A549 (cell line): ENCODE measurements at regions not wholly inside any gene's neighbourhood (a gene's known extent, or its start where the extent isn't known, plus 50 kb on each side); places are given as distances from the start of the nearest gene placed in this dataset.

Source experiments
- ATAC-seq, 2 experiments: fragments of 200-7000 bp in 1 of 2; fragments of >200 bp in 1 of 2; cut with Nextera tagmentation in 1 of 2; cut with Tn5 transposase in 1 of 2; 3 replicates each; pipeline versions ENCODE4 v1.8.0 to v1.9.1; 2018 to 2020; ENCODE audit warnings: mild to moderate bottlenecking in 1 of 2, moderate library complexity in 1 of 2
- CTCF ChIA-PET: fragments of 300-600 bp; sonication (Branson Sonifier 250); formaldehyde crosslinking; extraction: SDS; loops from one replicate; lab custom pipeline; 2021; ENCODE audit warnings: antibody characterized with exemption, inconsistent platforms; lab: Yijun Ruan, JAX
- POLR2A ChIA-PET: fragments of 350-600 bp; formaldehyde crosslinking; extraction: SDS; loops from one replicate; lab custom pipeline; 2021; ENCODE audit warnings: antibody characterized with exemption, inconsistent platforms; lab: Yijun Ruan, JAX
- DNase-seq, 2 experiments: peaks; one replicate each; pipeline versions ENCODE4 v3.0.0 to v3.0.0-alpha.2; 2011 to 2016; ENCODE audit warnings: low read depth in 1 of 2, low spot score in 1 of 2
- FAIRE-seq: peaks from 2 replicates; lab custom pipeline; 2011; peaks lifted over from hg19 to GRCh38; lab: Jason Lieb, UNC
- H3K27ac ChIP-seq, 2 experiments: fragments of >200 bp; sonication (Bioruptor Twin); formaldehyde crosslinking; 3 replicates each; pipeline ENCODE4 v1.5.1; 2016 to 2017
- H3K4me1 ChIP-seq: fragments of >200 bp; sonication (Bioruptor Twin); formaldehyde crosslinking; 3 replicates; pipeline ENCODE4 v1.6.1; 2016
- H3K4me2 ChIP-seq: fragments of >200 bp; sonication (Bioruptor Twin); formaldehyde crosslinking; 3 replicates; pipeline ENCODE4 v1.6.1; 2016
- H3K4me3 ChIP-seq: fragments of >200 bp; sonication (Bioruptor Twin); formaldehyde crosslinking; 3 replicates; pipeline ENCODE4 v1.5.1; 2016
- H3K9me3 ChIP-seq: fragments of >200 bp; sonication (Bioruptor Twin); formaldehyde crosslinking; 3 replicates; pipeline ENCODE4 v1.6.1; 2016
- BHLHE40 ChIP-seq: IDR thresholded peaks from 2 replicates; pipeline ENCODE4 v1.6.1; 2012; ENCODE audit warnings: low read depth, low read length, inconsistent platforms
- CBX8 ChIP-seq: fragments of 200-600 bp; sonication (generic); IDR thresholded peaks from 2 replicates; pipeline ENCODE4 v1.6.1; 2016
- CEBPB ChIP-seq, 2 experiments: fragments of >200 bp in 1 of 2; sonication (Bioruptor Twin) in 1 of 2; formaldehyde crosslinking in 1 of 2; IDR thresholded peaks; 2 replicates each; pipeline ENCODE4 v1.6.1; 2012 to 2016
- CHD2 ChIP-seq: fragments of 150-350 bp; IDR thresholded peaks from 2 replicates; pipeline ENCODE4 v1.6.1; 2014; ENCODE audit warnings: low read length; ENCODE audit not compliant: partially characterized antibody
- CHD4 ChIP-seq: fragments of 200-600 bp; sonication (generic); IDR thresholded peaks from 2 replicates; pipeline ENCODE4 v1.6.1; 2016; ENCODE audit warnings: antibody characterized with exemption, mild to moderate bottlenecking, borderline replicate concordance
- EHF ChIP-seq: fragments of 250-450 bp; sonication (Bioruptor Pico); IDR thresholded peaks from 2 replicates; pipeline ENCODE4 v1.5.0; 2020; ENCODE audit warnings: mild to moderate bottlenecking
- FOSB ChIP-seq: fragments of 250-450 bp; sonication (Bioruptor Pico); IDR thresholded peaks from 2 replicates; pipeline ENCODE4 v1.5.0; 2020; ENCODE audit warnings: mild to moderate bottlenecking, moderate library complexity
- FOSL2 ChIP-seq, 2 experiments: fragments of 450-650 bp in 1 of 2; fragments of >200 bp in 1 of 2; sonication (Bioruptor Twin) in 1 of 2; formaldehyde crosslinking; IDR thresholded peaks; 2 replicates each; pipeline versions ENCODE4 v1.5.0 to v1.6.1; 2016 to 2020; ENCODE audit warnings: mild to moderate bottlenecking in 1 of 2, moderate library complexity in 1 of 2
- GATA3 ChIP-seq: IDR thresholded peaks from 2 replicates; pipeline ENCODE4 v1.6.1; 2012; ENCODE audit warnings: borderline replicate concordance
- HDAC2 ChIP-seq: fragments of 200-600 bp; sonication (generic); IDR thresholded peaks from 2 replicates; pipeline ENCODE4 v1.6.1; 2016
- HEYL ChIP-seq: fragments of 250-450 bp; sonication (Bioruptor Pico); IDR thresholded peaks from 2 replicates; pipeline ENCODE4 v1.8.0; 2021; ENCODE audit warnings: mild to moderate bottlenecking, moderate library complexity
- HOXB13 ChIP-seq: fragments of 250-450 bp; sonication (Bioruptor Pico); IDR thresholded peaks from 2 replicates; pipeline ENCODE4 v1.5.0; 2020; ENCODE audit warnings: low read depth, mild to moderate bottlenecking, moderate library complexity
- HOXB5 ChIP-seq: fragments of 250-450 bp; sonication (Bioruptor Pico); IDR thresholded peaks from 2 replicates; pipeline ENCODE4 v1.5.0; 2020; ENCODE audit warnings: mild to moderate bottlenecking, moderate library complexity
- JUN ChIP-seq, 2 experiments: fragments of >200 bp; sonication (Bioruptor Twin); formaldehyde crosslinking; IDR thresholded peaks; 2 replicates in 1 of 2; 3 replicates in 1 of 2; pipeline ENCODE4 v1.6.1; 2016 to 2017
- JUNB ChIP-seq: fragments of >200 bp; sonication (Bioruptor Twin); formaldehyde crosslinking; IDR thresholded peaks from 2 replicates; pipeline ENCODE4 v1.6.1; 2016
- KDM1A ChIP-seq: fragments of 200-600 bp; sonication (generic); IDR thresholded peaks from 2 replicates; pipeline ENCODE4 v1.6.1; 2016; ENCODE audit warnings: low read depth, mild to moderate bottlenecking
- KDM5A ChIP-seq: fragments of 200-600 bp; sonication (generic); IDR thresholded peaks from 2 replicates; pipeline ENCODE4 v1.6.1; 2016; ENCODE audit warnings: antibody characterized with exemption, mild to moderate bottlenecking
- NPAS2 ChIP-seq: fragments of 250-450 bp; sonication (Bioruptor Pico); IDR thresholded peaks from 2 replicates; pipeline ENCODE4 v1.8.0; 2022; ENCODE audit warnings: mild to moderate bottlenecking, moderate library complexity, borderline replicate concordance
- PBX3 ChIP-seq: IDR thresholded peaks from 2 replicates; pipeline ENCODE4 v1.6.1; 2012
- POLR2A ChIP-seq: IDR thresholded peaks from 2 replicates; pipeline ENCODE4 v1.6.1; 2012; ENCODE audit warnings: mild to moderate bottlenecking, low read length
- POLR2AphosphoS2 ChIP-seq: conservative IDR thresholded peaks from 2 replicates; pipeline ENCODE4 v1.6.1; 2012; ENCODE audit warnings: low read length, improper control_type of control experiment, inconsistent platforms
- RARB ChIP-seq: fragments of 250-450 bp; sonication (Bioruptor Pico); IDR thresholded peaks from 2 replicates; pipeline ENCODE4 v1.8.0; 2021; ENCODE audit warnings: mild to moderate bottlenecking, moderate library complexity
- RCOR1 ChIP-seq: fragments of 150-350 bp; IDR thresholded peaks from 2 replicates; pipeline ENCODE4 v1.6.1; 2014; ENCODE audit warnings: antibody characterized with exemption, low read length, low read depth
- SMC3 ChIP-seq: fragments of >200 bp; sonication (Bioruptor Twin); formaldehyde crosslinking; IDR thresholded peaks from 3 replicates; pipeline ENCODE4 v1.6.1; 2018; ENCODE audit warnings: inconsistent platforms
- SREBF2 ChIP-seq: fragments of 450-650 bp; IDR thresholded peaks from 2 replicates; pipeline ENCODE4 v1.6.1; 2014; ENCODE audit warnings: mild to moderate bottlenecking, moderate library complexity
- TP53 ChIP-seq: fragments of 250-450 bp; sonication (Bioruptor Pico); IDR thresholded peaks from 2 replicates; pipeline ENCODE4 v1.5.0; 2021; ENCODE audit warnings: mild to moderate bottlenecking, moderate library complexity
- WGBS: methylation state at CpG from one replicate; pipeline ENCODE4 v1.1.6; 2017; ENCODE audit errors: missing lambda C conversion rate; 5-methylcytosine and 5-hydroxymethylcytosine counted together
- TF ChIP-seq, protein P1 (sequence below): fragments of >200 bp; sonication (Bioruptor Twin); formaldehyde crosslinking; IDR thresholded peaks from 3 replicates; pipeline ENCODE4 v1.6.1; 2016
- TF ChIP-seq, protein P2 (sequence below): fragments of 450-650 bp; IDR thresholded peaks from 2 replicates; pipeline ENCODE4 v1.6.1; 2014; ENCODE audit warnings: antibody characterized with exemption

- Histone ChIP-seq H3K4me1 (no peaks in the 10 kb centered on the region), H3K4me2 (no peak overlapping the region), H3K27ac (no peak overlapping the region), H3K4me3 (no peak overlapping the region)
- no peak for ATAC-seq
- no peak for FAIRE-seq
- DNase-seq: no peak
- POLR2A ChIA-PET: no interaction called here
- no peak for TF ChIP-seq JUN (IDR thresholded peaks at IDR 0.05)
- no peak for TF ChIP-seq SMC3
- TF ChIP-seq KDM1A: no peak
- TF ChIP-seq, protein P1, sequence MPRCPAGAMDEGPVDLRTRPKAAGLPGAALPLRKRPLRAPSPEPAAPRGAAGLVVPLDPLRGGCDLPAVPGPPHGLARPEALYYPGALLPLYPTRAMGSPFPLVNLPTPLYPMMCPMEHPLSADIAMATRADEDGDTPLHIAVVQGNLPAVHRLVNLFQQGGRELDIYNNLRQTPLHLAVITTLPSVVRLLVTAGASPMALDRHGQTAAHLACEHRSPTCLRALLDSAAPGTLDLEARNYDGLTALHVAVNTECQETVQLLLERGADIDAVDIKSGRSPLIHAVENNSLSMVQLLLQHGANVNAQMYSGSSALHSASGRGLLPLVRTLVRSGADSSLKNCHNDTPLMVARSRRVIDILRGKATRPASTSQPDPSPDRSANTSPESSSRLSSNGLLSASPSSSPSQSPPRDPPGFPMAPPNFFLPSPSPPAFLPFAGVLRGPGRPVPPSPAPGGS: no peak
- TF ChIP-seq CBX8: no peak
- no peak for TF ChIP-seq FOSL2 (IDR thresholded peaks at IDR 0.05)
- no peak for TF ChIP-seq FOSL2 (CRISPR knock-in tag; IDR thresholded peaks at IDR 0.05)
- TF ChIP-seq, all 56 proteins: peak for 0
- H3K9me3 ChIP-seq: peaks cover 10% of the 10 kb centered on the region; the same call in 1 of the 3 replicates
- CTCF ChIA-PET: no interaction called here
- WGBS: 59% methylated on average over 7 of the region's 7 CpGs
Measured at GRCh38 chr7:417973-418601, 101.6 kb downstream of the PDGFA start.

DNA sequence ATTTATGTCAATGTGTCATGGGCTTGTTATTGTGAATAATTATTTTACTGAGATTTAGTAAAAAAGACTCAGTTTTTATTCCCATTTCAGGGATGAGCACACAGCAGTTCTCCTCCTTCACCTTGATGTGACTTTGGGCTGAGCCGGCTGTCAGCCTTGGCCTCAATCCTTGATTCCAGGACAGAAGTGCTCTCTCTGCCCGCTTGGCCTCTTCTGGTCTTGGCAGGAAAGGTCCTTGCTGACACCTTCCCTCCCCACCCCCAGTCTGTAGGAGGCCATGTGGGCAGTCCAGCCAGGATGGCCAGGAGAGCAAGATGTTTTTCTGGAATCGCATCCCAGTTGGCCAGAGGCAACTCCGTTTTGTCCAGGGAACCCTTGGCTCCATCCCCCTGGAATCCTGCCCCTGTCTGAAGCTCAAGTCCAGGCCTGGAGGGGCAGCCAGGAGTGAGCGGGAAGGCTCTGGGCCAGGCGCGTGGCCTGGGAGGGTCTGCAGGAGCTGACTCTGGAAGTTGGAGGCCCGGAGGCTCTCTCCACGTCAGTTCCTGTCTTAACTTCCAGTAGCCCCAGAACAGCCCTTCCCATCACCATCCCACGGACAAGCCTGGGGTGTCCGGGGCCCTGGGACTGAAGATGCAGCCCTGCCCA lies 100.9 kb downstream of the PDGFA start:
- 64% methylated on average over 9 of the region's 11 CpGs for WGBS
- TF ChIP-seq, protein P2, sequence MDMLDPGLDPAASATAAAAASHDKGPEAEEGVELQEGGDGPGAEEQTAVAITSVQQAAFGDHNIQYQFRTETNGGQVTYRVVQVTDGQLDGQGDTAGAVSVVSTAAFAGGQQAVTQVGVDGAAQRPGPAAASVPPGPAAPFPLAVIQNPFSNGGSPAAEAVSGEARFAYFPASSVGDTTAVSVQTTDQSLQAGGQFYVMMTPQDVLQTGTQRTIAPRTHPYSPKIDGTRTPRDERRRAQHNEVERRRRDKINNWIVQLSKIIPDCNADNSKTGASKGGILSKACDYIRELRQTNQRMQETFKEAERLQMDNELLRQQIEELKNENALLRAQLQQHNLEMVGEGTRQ: no peak
- TF ChIP-seq HOXB13 (CRISPR knock-in tag) (no peak), KDM1A (no peak), HOXB5 (CRISPR knock-in tag) (no peak), KDM5A (no peak), NPAS2 (CRISPR knock-in tag) (no peak), POLR2A (no peak), FOSB (CRISPR knock-in tag) (no peak), EHF (CRISPR knock-in tag) (no peak), HDAC2 (no peak), JUNB (no peak), CEBPB (IDR thresholded peaks at IDR 0.05) (no peak), PBX3 (no peak), RARB (no peak)
- no peak for ATAC-seq
- POLR2A ChIA-PET: no interaction called here
- DNase-seq: no peak
- Histone ChIP-seq H3K4me3 (no peak overlapping the region), H3K4me2 (no peak overlapping the region), H3K4me1 (no peaks in the 10 kb centered on the region), H3K9me3 (peaks cover 10% of the 10 kb centered on the region; the same call in 1 of the 3 replicates), H3K27ac (no peak overlapping the region)
- CTCF ChIA-PET: no interaction called here
- FAIRE-seq: no peak

DNA sequence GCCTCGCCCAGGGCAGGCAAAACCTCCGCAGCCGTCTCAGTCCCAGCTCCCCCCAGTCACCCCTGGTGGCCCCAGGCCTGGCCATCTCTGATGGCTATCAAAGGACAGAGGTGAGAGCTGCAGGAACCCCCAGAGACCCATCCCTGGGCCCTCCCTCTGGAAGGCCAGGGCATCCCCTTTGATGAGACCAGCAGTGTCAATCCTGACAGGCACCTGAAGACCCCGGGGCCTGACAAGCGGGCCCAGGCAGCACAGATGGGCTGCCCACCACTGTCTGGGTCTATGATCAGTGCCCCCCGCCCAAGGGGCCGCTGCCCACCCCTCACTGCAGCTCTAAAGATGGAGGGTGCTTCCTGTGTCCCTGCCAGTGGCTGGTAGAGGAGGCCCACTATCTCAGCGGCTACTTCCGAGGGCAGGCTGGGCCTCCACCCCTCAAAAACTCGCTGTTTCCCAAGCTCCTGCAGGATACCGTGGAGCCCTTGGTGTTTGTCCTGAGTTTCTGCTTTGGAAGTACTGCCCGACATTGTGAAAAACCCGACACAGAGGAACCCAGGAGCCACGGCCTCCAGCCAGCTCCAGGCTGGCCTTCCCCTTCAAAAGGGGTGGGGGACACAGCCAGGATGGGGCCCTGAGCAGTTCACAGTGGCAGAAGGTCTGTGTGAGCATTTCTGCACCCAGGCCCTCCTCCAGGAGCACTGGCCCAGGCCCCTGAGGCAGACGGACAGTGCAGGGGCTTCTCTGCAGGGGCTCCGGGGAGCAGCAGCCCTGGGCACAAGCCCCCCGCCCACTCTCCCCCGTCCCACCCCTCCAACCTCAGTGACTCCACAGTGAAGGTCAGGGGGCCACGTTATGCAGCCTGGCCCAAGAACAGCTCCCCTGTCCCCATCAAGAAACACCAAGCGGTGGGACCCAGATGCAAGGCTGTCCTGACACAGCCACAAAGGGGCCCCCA lies 99.2 kb downstream of the PDGFA start:
- H3K4me2 ChIP-seq: no peak overlapping the region
- no peaks in the 10 kb centered on the region for H3K4me1 ChIP-seq
- no peak overlapping the region for H3K27ac ChIP-seq
- H3K4me3 ChIP-seq: no peak overlapping the region
- no peak for DNase-seq
- ChIA-PET POLR2A (no interaction called here), CTCF (interaction anchor here (1.0 kb wide), 1 partner anchor 49 kb away, joined by 3 read pairs; no protein-coding TSS in a partner anchor)
- no peak for TF ChIP-seq TP53 (CRISPR knock-in tag)
- TF ChIP-seq SREBF2: no peak
- TF ChIP-seq CHD2: no peak
- no peak for TF ChIP-seq NPAS2 (CRISPR knock-in tag)
- no peak for TF ChIP-seq KDM1A
- TF ChIP-seq BHLHE40: no peak
- no peak for TF ChIP-seq GATA3
- no peak for TF ChIP-seq CHD4
- TF ChIP-seq HEYL (CRISPR knock-in tag): no peak
- no peak for TF ChIP-seq RCOR1
- no peak for TF ChIP-seq POLR2AphosphoS2
- ATAC-seq: no peak
- peaks cover 10% of the 10 kb centered on the region; the same call in 1 of the 3 replicates for H3K9me3 ChIP-seq
- FAIRE-seq: no peak
- 52% methylated on average over 7 of the region's 20 CpGs for WGBS
